ELR (cell line): ENCODE measurements at regions not wholly inside any gene's neighbourhood (a gene's known extent, or its start where the extent isn't known, plus 50 kb on each side); places are given as distances from the start of the nearest gene placed in this dataset.
A peak's percentile ranks its signal among the peaks of the same experiment; 100 is the strongest.
"Not testable (repeated sequence)": the region's sequence is repeated elsewhere in the genome, so short reads cannot be mapped to it uniquely, and the experiment has no call there.

Experiments
- DNase-seq: peaks from one replicate; pipeline ENCODE4 v3.0.0-alpha.2; 2015; ENCODE audit warnings: low read depth

GRCh38 chr6:80411486-80411885, 305.0 kb downstream of the BCKDHB start:
- no peak for DNase-seq

GRCh38 chr6:80407976-80408375, 301.5 kb downstream of the BCKDHB start:
- not testable (repeated sequence) for DNase-seq

GRCh38 chr6:80404889-80405288, 298.4 kb downstream of the BCKDHB start:
- no peak for DNase-seq

GRCh38 chr6:80403365-80403764, 296.9 kb downstream of the BCKDHB start:
- DNase-seq = no peak

- DNase-seq = peak; percentile 18
These were observed 295.8 kb downstream of the BCKDHB start for GRCh38 chr6:80402266-80402665.
